ENCODE measurements at regions not wholly inside any gene's neighbourhood (a gene's known extent, or its start where the extent isn't known, plus 50 kb on each side); places are given as distances from the start of the nearest gene placed in this dataset.

DNA sequence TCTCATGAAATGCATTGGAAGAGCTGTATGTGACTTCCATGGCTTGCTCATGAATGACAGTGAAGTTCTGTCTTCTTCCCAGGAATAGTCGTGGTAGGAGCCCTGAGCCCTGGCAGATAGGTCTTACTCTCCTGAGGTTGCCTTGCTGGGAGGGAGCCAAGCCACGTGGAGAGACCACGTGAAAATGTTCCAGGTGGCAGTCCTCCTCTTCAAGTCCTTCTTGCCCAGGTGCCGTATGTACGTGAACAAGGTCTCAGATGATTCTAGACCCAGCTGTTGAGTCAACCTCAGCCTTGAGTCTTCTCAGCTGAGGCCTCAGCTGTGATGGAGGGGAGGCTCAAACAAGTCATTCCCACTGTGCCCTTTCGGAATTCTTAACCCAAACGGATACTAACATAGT, 192.4 kb upstream of the PRDM1 start:
- no peak for TF ChIP-seq CHD2 (IDR thresholded peaks at IDR 0.05; ENCODE audit: low read depth, low read length)
- TF ChIP-seq, protein P1, sequence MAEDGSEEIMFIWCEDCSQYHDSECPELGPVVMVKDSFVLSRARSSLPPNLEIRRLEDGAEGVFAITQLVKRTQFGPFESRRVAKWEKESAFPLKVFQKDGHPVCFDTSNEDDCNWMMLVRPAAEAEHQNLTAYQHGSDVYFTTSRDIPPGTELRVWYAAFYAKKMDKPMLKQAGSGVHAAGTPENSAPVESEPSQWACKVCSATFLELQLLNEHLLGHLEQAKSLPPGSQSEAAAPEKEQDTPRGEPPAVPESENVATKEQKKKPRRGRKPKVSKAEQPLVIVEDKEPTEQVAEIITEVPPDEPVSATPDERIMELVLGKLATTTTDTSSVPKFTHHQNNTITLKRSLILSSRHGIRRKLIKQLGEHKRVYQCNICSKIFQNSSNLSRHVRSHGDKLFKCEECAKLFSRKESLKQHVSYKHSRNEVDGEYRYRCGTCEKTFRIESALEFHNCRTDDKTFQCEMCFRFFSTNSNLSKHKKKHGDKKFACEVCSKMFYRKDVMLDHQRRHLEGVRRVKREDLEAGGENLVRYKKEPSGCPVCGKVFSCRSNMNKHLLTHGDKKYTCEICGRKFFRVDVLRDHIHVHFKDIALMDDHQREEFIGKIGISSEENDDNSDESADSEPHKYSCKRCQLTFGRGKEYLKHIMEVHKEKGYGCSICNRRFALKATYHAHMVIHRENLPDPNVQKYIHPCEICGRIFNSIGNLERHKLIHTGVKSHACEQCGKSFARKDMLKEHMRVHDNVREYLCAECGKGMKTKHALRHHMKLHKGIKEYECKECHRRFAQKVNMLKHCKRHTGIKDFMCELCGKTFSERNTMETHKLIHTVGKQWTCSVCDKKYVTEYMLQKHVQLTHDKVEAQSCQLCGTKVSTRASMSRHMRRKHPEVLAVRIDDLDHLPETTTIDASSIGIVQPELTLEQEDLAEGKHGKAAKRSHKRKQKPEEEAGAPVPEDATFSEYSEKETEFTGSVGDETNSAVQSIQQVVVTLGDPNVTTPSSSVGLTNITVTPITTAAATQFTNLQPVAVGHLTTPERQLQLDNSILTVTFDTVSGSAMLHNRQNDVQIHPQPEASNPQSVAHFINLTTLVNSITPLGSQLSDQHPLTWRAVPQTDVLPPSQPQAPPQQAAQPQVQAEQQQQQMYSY (CRISPR knock-in tag; IDR thresholded peaks at IDR 0.05), result no peak
- TF ChIP-seq SMC3 (IDR thresholded peaks at IDR 0.05; ENCODE audit: low read length), result no peak
- TF ChIP-seq, protein P2, sequence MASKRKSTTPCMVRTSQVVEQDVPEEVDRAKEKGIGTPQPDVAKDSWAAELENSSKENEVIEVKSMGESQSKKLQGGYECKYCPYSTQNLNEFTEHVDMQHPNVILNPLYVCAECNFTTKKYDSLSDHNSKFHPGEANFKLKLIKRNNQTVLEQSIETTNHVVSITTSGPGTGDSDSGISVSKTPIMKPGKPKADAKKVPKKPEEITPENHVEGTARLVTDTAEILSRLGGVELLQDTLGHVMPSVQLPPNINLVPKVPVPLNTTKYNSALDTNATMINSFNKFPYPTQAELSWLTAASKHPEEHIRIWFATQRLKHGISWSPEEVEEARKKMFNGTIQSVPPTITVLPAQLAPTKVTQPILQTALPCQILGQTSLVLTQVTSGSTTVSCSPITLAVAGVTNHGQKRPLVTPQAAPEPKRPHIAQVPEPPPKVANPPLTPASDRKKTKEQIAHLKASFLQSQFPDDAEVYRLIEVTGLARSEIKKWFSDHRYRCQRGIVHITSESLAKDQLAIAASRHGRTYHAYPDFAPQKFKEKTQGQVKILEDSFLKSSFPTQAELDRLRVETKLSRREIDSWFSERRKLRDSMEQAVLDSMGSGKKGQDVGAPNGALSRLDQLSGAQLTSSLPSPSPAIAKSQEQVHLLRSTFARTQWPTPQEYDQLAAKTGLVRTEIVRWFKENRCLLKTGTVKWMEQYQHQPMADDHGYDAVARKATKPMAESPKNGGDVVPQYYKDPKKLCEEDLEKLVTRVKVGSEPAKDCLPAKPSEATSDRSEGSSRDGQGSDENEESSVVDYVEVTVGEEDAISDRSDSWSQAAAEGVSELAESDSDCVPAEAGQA (IDR thresholded peaks at IDR 0.05; ENCODE audit: low read depth), result no peak
- TF ChIP-seq, protein P2 (CRISPR knock-in tag; IDR thresholded peaks at IDR 0.05; ENCODE audit: borderline replicate concordance), result no peak
- TF ChIP-seq, protein P3, sequence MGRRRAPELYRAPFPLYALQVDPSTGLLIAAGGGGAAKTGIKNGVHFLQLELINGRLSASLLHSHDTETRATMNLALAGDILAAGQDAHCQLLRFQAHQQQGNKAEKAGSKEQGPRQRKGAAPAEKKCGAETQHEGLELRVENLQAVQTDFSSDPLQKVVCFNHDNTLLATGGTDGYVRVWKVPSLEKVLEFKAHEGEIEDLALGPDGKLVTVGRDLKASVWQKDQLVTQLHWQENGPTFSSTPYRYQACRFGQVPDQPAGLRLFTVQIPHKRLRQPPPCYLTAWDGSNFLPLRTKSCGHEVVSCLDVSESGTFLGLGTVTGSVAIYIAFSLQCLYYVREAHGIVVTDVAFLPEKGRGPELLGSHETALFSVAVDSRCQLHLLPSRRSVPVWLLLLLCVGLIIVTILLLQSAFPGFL (CRISPR knock-in tag; IDR thresholded peaks at IDR 0.05), result no peak
- no peak for TF ChIP-seq MYC (CRISPR knock-in tag; IDR thresholded peaks at IDR 0.05; ENCODE audit: borderline replicate concordance)
- TF ChIP-seq, protein P4, sequence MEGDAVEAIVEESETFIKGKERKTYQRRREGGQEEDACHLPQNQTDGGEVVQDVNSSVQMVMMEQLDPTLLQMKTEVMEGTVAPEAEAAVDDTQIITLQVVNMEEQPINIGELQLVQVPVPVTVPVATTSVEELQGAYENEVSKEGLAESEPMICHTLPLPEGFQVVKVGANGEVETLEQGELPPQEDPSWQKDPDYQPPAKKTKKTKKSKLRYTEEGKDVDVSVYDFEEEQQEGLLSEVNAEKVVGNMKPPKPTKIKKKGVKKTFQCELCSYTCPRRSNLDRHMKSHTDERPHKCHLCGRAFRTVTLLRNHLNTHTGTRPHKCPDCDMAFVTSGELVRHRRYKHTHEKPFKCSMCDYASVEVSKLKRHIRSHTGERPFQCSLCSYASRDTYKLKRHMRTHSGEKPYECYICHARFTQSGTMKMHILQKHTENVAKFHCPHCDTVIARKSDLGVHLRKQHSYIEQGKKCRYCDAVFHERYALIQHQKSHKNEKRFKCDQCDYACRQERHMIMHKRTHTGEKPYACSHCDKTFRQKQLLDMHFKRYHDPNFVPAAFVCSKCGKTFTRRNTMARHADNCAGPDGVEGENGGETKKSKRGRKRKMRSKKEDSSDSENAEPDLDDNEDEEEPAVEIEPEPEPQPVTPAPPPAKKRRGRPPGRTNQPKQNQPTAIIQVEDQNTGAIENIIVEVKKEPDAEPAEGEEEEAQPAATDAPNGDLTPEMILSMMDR (CRISPR knock-in tag; IDR thresholded peaks at IDR 0.05), result no peak
- TF ChIP-seq POLR2AphosphoS5 (IDR thresholded peaks at IDR 0.05; ENCODE audit: low read depth, low read length), result no peak
- TF ChIP-seq ZNF350 (CRISPR knock-in tag; IDR thresholded peaks at IDR 0.05; ENCODE audit: borderline replicate concordance, low read depth), result no peak
- no peak for TF ChIP-seq POLR2A (IDR thresholded peaks at IDR 0.05; ENCODE audit: insufficient read depth in 1 of 2, low read depth in 2 of 2, low read length in 2 of 2)
- no peak for TF ChIP-seq EP300 (IDR thresholded peaks at IDR 0.05; ENCODE audit: low read depth in 2 of 2, low read length in 2 of 2)
- no peak for TF ChIP-seq EP300 (CRISPR knock-in tag; IDR thresholded peaks at IDR 0.05; ENCODE audit: borderline replicate concordance)
- TF ChIP-seq, protein P5, sequence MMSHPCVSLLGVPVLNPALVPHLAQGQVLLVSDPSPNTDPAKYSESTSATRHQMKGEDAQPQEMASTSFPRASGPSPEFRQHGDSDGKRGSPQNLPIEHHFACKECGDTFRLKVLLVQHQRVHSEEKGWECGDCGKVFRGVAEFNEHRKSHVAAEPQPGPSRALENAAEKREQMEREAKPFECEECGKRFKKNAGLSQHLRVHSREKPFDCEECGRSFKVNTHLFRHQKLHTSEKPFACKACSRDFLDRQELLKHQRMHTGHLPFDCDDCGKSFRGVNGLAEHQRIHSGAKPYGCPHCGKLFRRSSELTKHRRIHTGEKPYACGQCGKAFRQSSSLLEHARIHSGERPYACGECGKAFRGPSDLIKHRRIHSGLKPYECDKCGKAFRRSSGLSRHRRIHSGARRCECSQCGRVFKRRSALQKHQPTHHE (CRISPR knock-in tag; IDR thresholded peaks at IDR 0.05; ENCODE audit: borderline replicate concordance), result no peak
